ENCODE measurements at regions not wholly inside any gene's neighbourhood (a gene's known extent, or its start where the extent isn't known, plus 50 kb on each side); places are given as distances from the start of the nearest gene placed in this dataset.
"Not testable (repeated sequence)": the region's sequence is repeated elsewhere in the genome, so short reads cannot be mapped to it uniquely, and the experiment has no call there.

GRCh38 chr10:17538941-17539340 lies 78.2 kb downstream of the HACD1 start:
- Mint-ChIP-seq H3K27ac (no peak overlapping the region), H3K36me3 (no peaks in the 10 kb centered on the region), H3K9me3 (peaks cover 4% of the 10 kb centered on the region in 2 donors)
- DNase-seq (ENCODE audit: low spot score in 2 of 2) (no peak), ATAC-seq (no peak)

GRCh38 chr10:17537281-17537680 lies 79.9 kb downstream of the HACD1 start:
- ATAC-seq (no peak), DNase-seq (ENCODE audit: low spot score in 2 of 2) (no peak)
- Mint-ChIP-seq H3K9me3 (peaks cover 4% of the 10 kb centered on the region in 2 donors), H3K36me3 (no peaks in the 10 kb centered on the region), H3K27ac (no peak overlapping the region)

- Mint-ChIP-seq H3K27ac (no peak overlapping the region), H3K9me3 (peaks cover 4% of the 10 kb centered on the region in 2 donors), H3K36me3 (no peaks in the 10 kb centered on the region)
- ATAC-seq (no peak), DNase-seq (ENCODE audit: low spot score in 2 of 2) (no peak)
Observed at GRCh38 chr10:17536221-17536620, 81.0 kb downstream of the HACD1 start.

- Mint-ChIP-seq H3K27ac (no peak overlapping the region), H3K36me3 (no peaks in the 10 kb centered on the region), H3K9me3 (peaks cover 0 to 4% of the 10 kb centered on the region in 2 donors)
- no peak for ATAC-seq
- DNase-seq (ENCODE audit: low spot score in 2 of 2), result no peak
Observed at GRCh38 chr10:17533731-17534130, 79.3 kb upstream of the ST8SIA6 start.

GRCh38 chr10:17528306-17528862 lies 74.0 kb upstream of the ST8SIA6 start:
- ATAC-seq (no peak), DNase-seq (ENCODE audit: low spot score in 2 of 2) (no peak)
- no peaks in the 10 kb centered on the region for H3K9me3 Mint-ChIP-seq
- no peaks in the 10 kb centered on the region for H3K36me3 Mint-ChIP-seq
- H3K27ac Mint-ChIP-seq, result no peak overlapping the region

- peaks cover 0 to 3% of the 10 kb centered on the region in 2 donors for H3K36me3 Mint-ChIP-seq
- ATAC-seq, result no peak
- no peaks in the 10 kb centered on the region for H3K9me3 Mint-ChIP-seq
- DNase-seq (ENCODE audit: low spot score in 2 of 2), result no peak
- H3K27ac Mint-ChIP-seq, result no peak overlapping the region
Observed at GRCh38 chr10:17527514-17528146, 73.2 kb upstream of the ST8SIA6 start.

GRCh38 chr10:17526571-17526970 lies 72.2 kb upstream of the ST8SIA6 start:
- not testable (repeated sequence) for H3K9me3 Mint-ChIP-seq; DNase-seq (ENCODE audit: low spot score in 2 of 2); H3K36me3 Mint-ChIP-seq; ATAC-seq; H3K27ac Mint-ChIP-seq

GRCh38 chr10:17523917-17524316 lies 69.5 kb upstream of the ST8SIA6 start:
- Mint-ChIP-seq H3K27ac (no peak overlapping the region), H3K9me3 (no peaks in the 10 kb centered on the region), H3K36me3 (peaks cover 0 to 6% of the 10 kb centered on the region in 2 donors)
- DNase-seq (ENCODE audit: low spot score in 2 of 2) (no peak), ATAC-seq (no peak)

GRCh38 chr10:17523246-17523753 lies 68.9 kb upstream of the ST8SIA6 start:
- no peaks in the 10 kb centered on the region for H3K9me3 Mint-ChIP-seq

GRCh38 chr10:17522269-17522668 lies 67.9 kb upstream of the ST8SIA6 start:
- H3K27ac Mint-ChIP-seq; ATAC-seq; H3K36me3 Mint-ChIP-seq; H3K9me3 Mint-ChIP-seq; DNase-seq (ENCODE audit: low spot score in 2 of 2): not testable (repeated sequence)

More at GRCh38 chr10:17523246-17523753, 68.9 kb upstream of the ST8SIA6 start:
- Mint-ChIP-seq H3K36me3 (peaks cover 0 to 6% of the 10 kb centered on the region in 2 donors), H3K27ac (no peak overlapping the region)
- ATAC-seq (no peak), DNase-seq (ENCODE audit: low spot score in 2 of 2) (no peak)

- ATAC-seq (no peak), DNase-seq (ENCODE audit: low spot score in 2 of 2) (no peak)
- Mint-ChIP-seq H3K27ac (no peak overlapping the region), H3K9me3 (no peaks in the 10 kb centered on the region), H3K36me3 (peaks cover 0 to 6% of the 10 kb centered on the region in 2 donors)
Observed at GRCh38 chr10:17519457-17519856, 65.1 kb upstream of the ST8SIA6 start.

- ATAC-seq (no peak), DNase-seq (ENCODE audit: low spot score in 2 of 2) (no peak)
- Mint-ChIP-seq H3K36me3 (peaks cover 0 to 6% of the 10 kb centered on the region in 2 donors), H3K9me3 (no peaks in the 10 kb centered on the region), H3K27ac (no peak overlapping the region)
Observed at GRCh38 chr10:17518338-17518737, 63.9 kb upstream of the ST8SIA6 start.

GRCh38 chr10:17516376-17516775 lies 62.0 kb upstream of the ST8SIA6 start:
- ATAC-seq (no peak), DNase-seq (ENCODE audit: low spot score in 2 of 2) (no peak)
- H3K9me3 Mint-ChIP-seq, result no peaks in the 10 kb centered on the region
- no peaks in the 10 kb centered on the region for H3K36me3 Mint-ChIP-seq
- no peak overlapping the region for H3K27ac Mint-ChIP-seq

- Mint-ChIP-seq H3K9me3 (peaks cover 3 to 11% of the 10 kb centered on the region in 2 donors), H3K27ac (peak overlapping the region in 1 of 2 donors; percentile 13), H3K36me3 (peaks cover 9 to 14% of the 10 kb centered on the region in 2 donors)
- no peak for DNase-seq (ENCODE audit: low spot score in 2 of 2)
- ATAC-seq, result peak; percentile 36 to 77
Observed at GRCh38 chr10:17512341-17513001, 58.1 kb upstream of the ST8SIA6 start.

- DNase-seq (ENCODE audit: low spot score in 2 of 2) (no peak), ATAC-seq (no peak)
- H3K36me3 Mint-ChIP-seq, result peaks cover 9 to 19% of the 10 kb centered on the region in 2 donors
- peaks cover 3 to 11% of the 10 kb centered on the region in 2 donors for H3K9me3 Mint-ChIP-seq
- no peak overlapping the region for H3K27ac Mint-ChIP-seq
Observed at GRCh38 chr10:17510242-17510908, 56.0 kb upstream of the ST8SIA6 start.

- Mint-ChIP-seq H3K9me3 (peaks cover 3 to 11% of the 10 kb centered on the region in 2 donors), H3K27ac (peak overlapping the region in 1 of 2 donors; percentile 63), H3K36me3 (peaks cover 9 to 19% of the 10 kb centered on the region in 2 donors)
- DNase-seq (ENCODE audit: low spot score in 2 of 2) (no peak), ATAC-seq (no peak)
Observed at GRCh38 chr10:17507538-17507937, 53.1 kb upstream of the ST8SIA6 start.
